ENCODE measurements at regions not wholly inside any gene's neighbourhood (a gene's known extent, or its start where the extent isn't known, plus 50 kb on each side); places are given as distances from the start of the nearest gene placed in this dataset.

DNA sequence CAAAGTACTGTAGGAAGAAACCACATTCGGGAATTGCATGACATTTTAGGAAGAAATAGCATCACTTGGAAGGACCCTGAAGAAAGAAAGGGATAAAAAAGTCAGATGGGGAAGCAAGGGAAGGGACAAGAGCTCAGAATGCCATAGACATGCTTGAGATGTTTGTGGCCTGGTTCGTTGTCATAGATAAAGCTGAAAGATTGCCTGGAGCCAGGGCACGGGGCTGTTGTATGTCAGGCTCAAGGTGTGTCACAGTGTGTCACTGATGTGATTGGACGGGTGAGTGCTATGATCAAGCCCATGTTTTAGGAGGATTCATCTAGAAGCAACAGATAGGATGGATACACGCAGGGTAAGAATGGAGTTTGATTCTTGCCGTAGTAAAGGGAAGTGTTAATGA, 216.2 kb upstream of the SOX4 start:
- DNase-seq (ENCODE audit: low spot score): no peak

DNA sequence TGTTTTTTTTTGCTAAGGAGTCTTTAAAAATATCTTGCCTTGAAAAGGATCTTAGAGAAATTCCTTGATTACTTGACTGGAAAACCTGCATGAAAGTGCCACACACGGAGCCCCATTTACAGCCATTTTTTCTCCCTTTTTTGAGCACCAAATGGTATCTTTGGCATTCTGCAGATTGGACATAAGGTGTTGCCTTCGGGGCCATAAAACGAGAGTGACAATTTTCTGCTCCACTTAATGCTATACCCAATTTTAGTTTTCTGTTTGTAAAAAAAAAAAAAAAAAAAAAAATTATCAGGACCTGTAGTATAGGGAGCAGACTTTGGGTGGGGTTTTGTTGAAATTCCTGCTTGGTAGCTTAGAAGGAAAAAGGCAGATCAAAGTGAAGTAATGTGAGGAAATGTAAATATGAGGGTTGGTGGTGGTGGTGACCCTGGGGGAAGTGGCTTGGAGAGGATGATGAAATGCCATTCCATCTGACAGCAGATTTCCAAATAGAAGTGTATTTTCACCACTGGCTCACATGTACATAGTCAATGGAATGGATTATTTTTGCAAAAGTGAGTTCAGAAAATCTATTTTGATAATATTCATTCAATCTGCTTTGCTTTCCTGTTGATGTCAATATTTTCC, 212.1 kb upstream of the SOX4 start:
- DNase-seq (ENCODE audit: low spot score): no peak

DNA sequence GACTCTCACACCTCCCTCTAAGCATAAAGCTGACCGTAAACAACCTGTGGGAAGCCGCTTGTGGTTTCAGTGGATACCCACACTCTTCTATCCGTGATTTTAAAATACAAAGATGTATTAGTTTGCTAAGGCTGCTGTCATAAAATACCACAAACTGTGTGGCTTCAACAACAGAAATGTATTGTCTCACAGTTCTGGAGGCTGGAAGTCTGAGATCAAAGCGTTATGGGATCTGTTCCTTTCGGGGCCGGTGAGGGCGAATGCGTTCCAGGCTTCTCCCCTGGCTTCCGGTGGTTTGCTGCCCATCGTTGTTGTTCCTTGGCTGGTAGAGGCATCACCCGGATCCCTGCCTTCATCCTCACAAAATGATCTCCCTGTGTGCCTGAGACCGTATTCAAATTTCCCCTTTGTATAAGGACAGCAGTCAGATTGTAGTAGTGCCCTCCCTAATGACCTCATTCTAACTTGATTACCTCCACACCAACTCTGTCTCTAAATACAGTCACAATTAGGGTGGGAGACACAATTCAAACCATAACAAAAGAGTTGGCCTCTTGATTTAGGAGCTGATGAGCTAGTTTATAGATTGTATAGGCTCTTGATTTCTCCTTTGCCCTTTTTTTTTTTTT, 210.6 kb upstream of the SOX4 start:
- DNase-seq (ENCODE audit: low spot score): peak; percentile 91

DNA sequence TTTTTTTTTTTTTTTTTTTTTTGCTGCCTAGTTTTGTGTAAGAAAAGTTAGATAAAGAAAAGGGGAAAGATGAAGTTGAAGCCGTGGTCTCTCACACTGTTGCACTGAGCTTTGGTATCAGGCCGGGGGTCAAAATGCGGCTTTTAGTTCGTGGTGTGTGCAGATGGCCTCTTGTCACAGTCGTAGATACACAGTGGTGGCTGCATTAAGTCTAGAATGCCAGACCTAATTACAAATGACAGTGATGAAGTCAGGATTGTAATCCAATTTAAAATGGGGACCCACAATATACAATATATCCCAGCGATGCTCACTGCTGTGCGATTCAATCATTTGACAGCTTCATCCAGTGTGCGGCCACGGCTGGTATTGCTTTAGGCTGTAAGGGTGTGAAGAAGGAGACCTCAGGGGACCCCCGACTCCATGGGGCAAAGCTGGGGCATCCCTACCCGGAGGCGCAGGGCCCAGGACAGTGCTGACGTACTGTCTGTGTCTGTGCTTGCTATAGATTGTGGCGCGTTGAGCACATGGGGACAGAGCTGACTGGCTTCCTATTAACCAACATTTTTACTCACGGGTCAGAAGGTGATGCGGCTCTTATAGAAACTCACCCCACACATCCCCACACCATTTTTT, 210.0 kb upstream of the SOX4 start:
- peak; percentile 98 for DNase-seq (ENCODE audit: low spot score)

DNA sequence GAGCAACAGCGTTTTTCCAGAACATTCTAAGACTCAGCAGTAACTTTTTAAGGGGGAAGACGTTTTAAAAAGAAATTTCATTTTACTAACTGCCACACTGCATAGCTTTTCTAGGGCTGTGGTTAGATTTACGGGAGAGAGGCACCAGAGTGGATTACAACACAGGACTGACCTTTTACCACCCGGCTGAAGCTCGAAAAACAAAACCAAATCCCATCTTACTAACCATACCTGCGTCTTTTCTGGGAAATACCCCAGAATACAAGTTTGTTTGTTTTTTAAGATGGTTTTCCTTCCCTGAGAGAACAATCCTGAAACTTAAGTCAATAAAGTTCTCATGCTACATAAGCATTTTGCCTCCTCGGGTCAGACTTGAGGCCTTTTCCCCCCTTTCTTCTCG, 209.3 kb upstream of the SOX4 start:
- DNase-seq (ENCODE audit: low spot score): peak; percentile 49

DNA sequence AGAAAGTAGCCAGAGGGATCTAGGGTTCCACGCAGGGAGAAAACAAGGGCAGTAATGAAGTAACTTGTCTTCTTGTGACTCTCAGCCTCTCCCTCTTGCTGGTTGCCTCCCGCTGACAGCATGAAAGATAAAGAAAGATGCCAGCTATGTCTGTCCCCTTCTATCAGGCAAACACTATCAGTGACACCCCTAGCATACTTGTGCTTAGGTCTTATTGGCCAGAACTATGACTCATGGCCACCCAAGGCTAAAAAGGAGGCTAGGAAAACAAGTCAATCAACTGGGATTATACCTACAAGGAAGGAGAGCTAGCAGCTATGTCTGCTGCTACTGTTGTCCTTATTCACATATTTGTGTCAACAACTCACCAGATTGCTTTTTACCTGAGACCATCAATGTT, 206.8 kb upstream of the SOX4 start:
- no peak for DNase-seq (ENCODE audit: low spot score)

DNA sequence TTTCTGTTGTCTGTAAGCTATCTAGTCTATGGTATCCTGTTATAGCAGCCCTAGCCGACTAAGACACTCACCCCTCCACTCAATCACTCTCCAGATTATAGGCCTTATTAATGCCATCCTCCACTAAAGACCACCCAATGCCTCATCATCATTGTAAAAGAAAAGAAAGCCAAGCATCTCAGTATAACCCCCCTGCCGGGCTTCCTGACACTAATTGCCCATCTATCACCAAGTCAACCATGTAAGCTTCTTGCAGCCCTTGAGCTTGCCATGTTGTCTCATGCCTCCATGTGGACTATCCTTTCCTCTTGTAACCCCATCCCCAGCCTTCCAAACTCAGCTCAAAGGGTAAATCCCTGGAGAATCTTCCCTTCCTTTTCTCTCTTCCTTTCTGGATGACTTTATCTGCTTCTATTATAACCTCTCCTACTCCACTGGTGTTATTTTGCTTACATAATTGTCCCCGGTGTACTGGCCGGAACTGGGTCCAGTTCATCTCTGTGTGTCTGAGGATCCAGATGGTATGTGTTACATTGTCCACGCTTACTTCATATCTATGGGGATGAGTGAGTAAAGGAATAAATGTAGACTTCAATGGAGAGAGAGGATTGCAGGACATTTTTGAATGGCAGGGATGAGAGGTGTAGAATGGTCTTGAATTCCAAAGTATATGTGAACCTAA, 202.9 kb upstream of the SOX4 start:
- DNase-seq (ENCODE audit: low spot score): no peak

DNA sequence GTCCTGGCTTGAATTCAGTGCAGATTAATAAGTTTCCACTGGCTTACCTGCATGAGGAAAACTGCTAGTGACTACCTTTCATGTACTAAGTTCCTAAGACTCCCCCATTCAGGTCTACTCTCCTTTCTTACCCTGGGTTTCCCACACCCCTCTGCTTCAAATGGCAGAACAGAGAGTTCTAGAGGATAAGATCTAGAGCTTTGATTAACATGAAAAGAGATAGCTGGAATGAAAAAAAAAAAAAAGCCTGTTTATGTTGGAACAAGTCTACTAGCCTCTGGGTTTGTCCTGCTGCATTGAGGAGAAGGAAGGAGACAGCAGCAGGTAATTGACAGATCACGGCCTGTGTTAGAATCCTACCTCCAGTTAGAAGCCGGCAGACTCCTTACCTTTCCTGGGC, 201.4 kb upstream of the SOX4 start:
- no peak for DNase-seq (ENCODE audit: low spot score)

DNA sequence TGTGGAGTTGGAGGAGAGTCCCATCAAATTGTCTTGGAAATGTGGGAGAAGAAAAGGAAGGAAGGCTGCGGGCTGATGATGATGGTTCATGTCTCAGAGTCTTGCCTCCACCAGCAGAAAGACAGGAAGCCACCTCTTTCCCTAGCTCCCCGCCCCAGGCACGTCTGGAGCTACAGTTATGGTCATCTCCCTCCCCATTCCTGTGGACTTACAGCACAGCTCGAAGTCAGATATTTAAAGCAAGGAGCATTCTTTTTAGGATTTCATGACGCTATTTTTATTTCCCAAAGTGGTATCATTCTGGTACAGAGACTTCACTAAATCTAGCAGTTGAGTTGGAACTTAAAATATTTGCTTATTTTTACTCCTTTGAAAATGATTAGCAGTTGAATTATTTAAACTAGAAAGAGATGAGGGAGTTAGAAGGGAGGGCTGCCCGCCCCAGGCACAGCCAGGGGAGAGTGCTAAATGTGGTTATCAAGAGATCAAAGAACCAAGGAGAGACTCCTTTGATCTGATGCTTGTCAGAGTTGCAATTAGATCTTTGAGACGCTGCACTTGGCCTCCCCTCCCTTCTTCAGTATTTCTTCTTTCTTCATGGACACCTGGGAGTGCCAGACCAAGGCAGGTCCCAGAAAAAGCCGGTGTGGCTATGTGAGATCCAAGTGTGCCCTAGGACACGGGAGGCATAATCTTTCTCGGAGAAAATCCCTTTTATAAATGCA, 199.9 kb upstream of the SOX4 start:
- DNase-seq (ENCODE audit: low spot score): no peak

DNA sequence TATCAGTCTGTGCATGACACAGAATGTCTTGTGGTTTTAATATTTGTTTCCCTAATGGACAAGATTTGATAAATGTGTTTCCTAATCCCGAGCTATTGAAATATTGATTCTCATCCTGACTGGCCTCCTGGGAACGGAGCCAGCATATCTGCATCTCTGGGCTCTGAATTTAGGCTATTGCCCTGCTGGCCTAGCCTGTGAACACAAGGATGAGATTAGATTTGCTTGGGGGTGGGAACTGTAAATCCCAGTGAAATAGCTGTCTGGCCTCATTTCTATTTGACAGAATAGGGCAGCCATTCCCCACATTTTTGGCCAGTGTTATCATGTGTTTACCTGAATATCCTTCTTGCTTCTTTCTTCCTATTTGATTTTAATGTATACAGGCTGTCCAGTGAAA, 198.4 kb upstream of the SOX4 start:
- peak; percentile 37 for DNase-seq (ENCODE audit: low spot score)

DNA sequence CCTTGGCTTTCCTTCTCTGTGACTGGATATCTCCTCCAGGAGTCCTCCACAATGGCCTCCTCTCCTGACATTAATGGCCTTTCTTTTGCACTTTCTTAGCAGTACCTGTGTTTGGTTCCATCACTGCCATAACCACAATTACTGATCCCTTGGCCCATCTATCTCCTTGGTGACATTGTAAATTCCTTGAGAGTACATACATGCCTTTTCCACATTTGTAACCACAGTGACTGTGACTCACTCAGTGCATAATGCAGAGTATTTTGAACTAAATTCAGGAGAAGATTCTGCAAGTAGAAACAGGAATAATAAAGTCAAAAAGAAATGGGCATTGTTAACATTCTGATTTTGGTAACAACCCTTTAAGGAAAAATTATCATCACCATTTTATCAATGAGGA, 197.2 kb upstream of the SOX4 start:
- DNase-seq (ENCODE audit: low spot score): no peak

DNA sequence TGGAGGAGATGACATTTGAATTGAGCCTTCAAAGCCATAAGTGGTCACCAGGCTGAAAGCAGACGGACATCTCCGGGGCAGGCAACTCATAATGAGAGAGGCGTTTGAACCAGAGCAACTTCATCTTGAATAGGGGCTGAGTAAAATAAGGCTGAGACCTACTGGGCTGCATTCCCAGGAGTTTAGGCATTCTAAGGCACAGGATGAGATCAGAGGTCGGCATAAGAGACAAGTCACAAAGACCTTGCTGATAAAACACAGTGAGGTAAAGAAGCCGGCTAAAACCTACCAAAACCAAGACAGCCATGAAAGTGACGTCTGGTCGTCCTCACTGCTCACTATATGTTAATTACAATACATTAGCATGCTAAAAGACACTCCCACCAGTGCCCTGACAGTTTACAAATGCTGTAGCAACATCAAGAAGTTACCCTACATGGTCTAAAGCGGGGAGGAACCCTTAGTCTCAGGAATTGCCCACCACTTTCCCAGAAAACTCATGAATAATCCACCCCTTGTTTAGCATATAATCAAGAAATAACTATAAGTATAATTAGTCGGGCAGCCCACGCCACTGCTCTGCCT, 194.7 kb upstream of the SOX4 start:
- DNase-seq (ENCODE audit: low spot score): no peak

DNA sequence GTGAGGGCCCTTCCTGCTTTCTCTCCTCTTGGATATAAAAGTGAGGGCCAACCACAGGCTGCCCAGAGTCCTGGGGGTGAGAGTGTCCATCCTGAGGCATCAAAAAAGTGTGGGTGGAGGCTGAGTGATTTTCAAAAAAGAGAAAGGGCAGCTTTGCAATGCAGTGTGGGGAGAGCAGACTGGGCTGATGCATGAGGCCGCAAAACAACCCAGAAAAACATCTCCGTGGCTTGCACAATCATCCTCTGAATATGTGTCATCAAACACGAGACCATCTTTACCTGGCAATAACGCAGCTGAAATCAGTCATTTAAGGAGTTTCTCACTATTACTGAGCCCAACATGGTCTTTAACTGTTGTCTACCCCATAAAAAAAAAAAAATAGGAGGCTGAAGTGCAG, 191.2 kb upstream of the SOX4 start:
- DNase-seq (ENCODE audit: low spot score): no peak

DNA sequence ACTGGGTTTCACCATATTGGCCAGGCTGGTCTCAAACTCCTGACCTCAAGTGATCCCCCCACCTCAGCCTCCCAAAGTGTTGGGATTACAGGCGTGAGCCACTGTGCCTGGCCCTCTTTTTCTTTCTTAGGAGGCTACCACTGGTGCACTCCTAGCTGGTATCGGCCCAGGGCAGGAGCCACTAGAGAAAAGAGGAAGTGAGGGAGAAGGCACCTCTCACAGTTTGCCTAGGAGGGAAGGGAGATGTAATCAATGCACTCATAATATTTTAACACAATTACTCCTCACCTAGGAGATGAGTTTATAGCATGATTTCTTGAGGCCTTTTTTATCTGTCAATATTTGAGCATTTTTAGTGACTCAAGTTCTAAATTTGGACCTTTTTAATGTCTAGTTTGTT, 189.0 kb upstream of the SOX4 start:
- no peak for DNase-seq (ENCODE audit: low spot score)

DNA sequence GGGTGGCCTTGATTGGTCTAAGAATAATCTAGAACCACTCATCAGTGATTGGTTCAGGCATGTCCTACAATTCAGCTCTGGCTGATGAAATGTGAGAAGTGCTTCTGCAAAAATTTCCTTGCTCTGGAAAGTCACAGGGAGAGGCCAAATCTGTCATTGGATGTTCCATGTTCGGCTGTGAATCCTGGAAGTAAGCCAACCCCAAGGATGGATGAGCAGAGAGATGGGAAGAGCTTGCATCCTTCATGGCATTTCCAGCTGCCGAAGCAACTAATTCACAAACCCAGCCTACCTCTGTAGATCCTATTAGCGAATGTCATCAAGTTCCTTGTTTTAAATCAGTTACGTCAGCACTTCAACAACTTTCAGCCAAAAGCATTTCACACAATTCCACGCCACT, 187.2 kb upstream of the SOX4 start:
- no peak for DNase-seq (ENCODE audit: low spot score)

DNA sequence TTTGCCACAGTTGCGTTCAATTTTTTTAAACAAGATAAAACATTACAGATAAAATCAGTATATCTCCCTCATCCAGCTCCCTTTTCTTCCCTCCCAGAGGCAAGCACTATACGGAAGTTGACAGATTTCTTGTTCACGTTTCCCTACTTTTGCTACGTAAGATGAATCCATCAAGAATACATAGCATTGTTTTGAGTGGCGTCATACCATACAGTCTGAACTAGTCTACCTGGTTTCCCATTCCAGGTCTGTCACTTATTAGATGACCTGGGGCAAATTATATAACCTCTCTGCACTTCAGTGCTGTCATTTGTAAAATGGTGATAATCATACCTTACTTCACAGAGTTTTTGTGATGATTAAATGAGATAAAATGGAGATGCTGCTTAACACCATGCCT, 184.3 kb upstream of the SOX4 start:
- DNase-seq (ENCODE audit: low spot score): no peak

DNA sequence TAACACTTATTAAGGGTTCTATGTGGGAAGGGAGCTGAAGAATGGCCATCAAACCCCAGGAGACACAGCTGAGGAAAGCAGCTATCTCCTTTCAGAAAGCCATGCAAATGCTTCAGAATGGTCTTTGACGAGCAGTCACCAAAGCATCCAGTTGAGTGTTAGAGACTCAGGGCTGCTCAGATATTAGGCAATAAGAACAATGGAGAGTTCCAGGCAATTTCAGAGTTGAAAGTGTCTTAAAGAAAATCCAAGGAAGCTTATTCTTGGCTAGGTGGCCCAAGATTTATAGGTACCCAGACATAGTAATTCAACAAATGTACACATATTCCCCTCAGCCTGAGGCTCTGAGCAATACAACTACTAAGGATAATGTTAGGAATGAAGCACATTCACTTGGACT, 180.1 kb upstream of the SOX4 start:
- DNase-seq (ENCODE audit: low spot score): no peak

DNA sequence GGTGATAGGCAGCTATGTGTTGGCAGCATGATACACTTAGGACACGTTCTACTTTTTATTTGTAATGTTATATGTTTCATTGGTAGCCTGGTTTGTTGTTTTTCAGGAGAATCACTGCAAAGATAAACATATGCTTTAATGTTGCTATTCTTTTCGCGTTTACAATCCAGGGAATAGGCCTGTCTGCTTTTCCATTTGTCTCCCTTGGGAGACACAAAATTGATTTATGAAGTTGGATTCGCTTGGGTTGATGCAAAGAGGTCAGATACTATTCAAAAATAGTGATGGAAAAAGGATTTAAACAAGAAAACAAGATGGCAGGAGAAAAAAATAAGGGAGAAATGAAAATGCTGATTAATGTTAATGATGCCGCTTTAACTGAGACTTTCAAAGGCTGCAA, 179.5 kb upstream of the SOX4 start:
- no peak for DNase-seq (ENCODE audit: low spot score)

DNA sequence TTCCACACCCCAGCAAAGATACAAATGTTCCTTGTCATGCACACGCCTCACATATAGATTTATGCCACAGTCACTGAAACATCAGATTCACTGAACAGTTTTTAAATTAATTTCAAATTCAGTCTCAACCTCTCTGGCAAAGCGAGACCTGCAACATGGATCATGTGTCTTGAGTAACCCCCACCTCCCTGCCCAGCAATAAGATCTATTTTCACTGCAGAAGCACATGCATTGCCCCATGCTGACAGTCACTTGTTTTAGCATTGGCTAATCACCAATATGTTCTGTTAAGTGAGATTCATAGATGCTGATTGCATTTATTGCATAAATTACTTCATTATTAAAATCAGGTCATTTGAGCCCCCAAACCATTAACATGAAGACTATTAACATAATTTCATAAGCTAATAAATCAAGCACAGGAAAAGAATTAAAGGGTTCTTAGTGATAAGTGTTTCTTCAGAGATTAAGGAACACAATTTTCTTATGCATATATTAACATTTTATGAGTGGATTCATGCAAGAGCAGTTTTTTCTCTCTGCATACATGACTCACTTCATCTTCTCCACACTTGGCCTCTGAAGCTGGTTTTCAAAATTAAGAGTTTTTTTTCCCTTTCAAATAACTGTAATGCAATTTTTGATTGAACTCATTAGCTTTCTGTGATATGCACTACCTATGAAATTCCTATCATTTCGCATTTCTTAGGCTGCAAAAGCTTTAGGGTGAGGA, 173.2 kb upstream of the SOX4 start:
- DNase-seq (ENCODE audit: low spot score): no peak

DNA sequence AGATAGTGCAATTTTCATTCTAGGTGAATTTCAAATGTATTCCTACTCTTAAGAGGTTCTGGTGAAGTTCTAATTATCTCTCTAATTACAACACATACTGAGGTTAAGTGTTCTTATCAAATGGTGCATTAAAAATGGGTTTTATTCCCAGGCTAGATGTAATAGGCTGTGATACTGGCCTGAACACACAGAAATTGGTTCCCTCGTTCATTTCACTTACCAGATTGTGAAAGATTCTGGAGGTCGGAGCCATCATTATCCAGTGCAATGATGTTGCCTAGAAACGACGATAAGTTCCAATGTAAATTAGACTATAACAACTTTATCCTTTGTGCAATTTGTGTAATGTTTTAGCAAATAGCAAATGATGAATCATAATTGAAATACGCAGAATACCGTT, 172.6 kb upstream of the SOX4 start:
- no peak for DNase-seq (ENCODE audit: low spot score)

All from SK-N-DZ (cell line).